Spleen (tissue), 11 donors: ENCODE measurements at regions not wholly inside any gene's neighbourhood (a gene's known extent, or its start where the extent isn't known, plus 50 kb on each side); places are given as distances from the start of the nearest gene placed in this dataset.

Source experiments
- DNase-seq: peaks from one replicate; pipeline ENCODE4 v3.0.0-alpha.2; 2020
- H3K27ac ChIP-seq, 8 donors: fragments of 200-600 bp; sonication (generic) in 7 of 8; 1 replicate in 4 of 8; 2 replicates in 4 of 8; pipeline versions ENCODE4 v1.5.0 to v1.8.0; 2016 to 2021; ENCODE audit warnings: inconsistent platforms in 4 of 8, mild to moderate bottlenecking in 4 of 8, moderate library complexity in 1 of 8
- H3K27me3 ChIP-seq, 7 donors: fragments of 200-600 bp; sonication (generic) in 6 of 7; replicated peaks in 1 of 7; 1 replicate in 4 of 7; 2 replicates in 3 of 7; pipeline versions ENCODE4 v1.5.0 to v1.8.0; 2016 to 2021; ENCODE audit warnings: inconsistent platforms in 3 of 7, mild to moderate bottlenecking in 1 of 7
- H3K36me3 ChIP-seq, 6 donors: fragments of 200-600 bp; sonication (generic) in 5 of 6; 1 replicate in 4 of 6; 2 replicates in 2 of 6; pipeline versions ENCODE4 v1.5.0 to v1.8.0; 2016 to 2021; ENCODE audit warnings: inconsistent platforms in 2 of 6
- H3K4me1 ChIP-seq, 6 donors: fragments of 200-600 bp; sonication (generic) in 5 of 6; 1 replicate in 3 of 6; 2 replicates in 3 of 6; pipeline versions ENCODE4 v1.5.0 to v1.8.0; 2016 to 2021; ENCODE audit warnings: inconsistent platforms in 3 of 6
- H3K4me3 ChIP-seq, 8 donors: fragments of 200-600 bp; sonication (generic) in 7 of 8; 1 replicate in 4 of 8; 2 replicates in 4 of 8; pipeline versions ENCODE4 v1.5.0 to v1.8.0; 2016 to 2021; ENCODE audit warnings: inconsistent platforms in 4 of 8, mild to moderate bottlenecking in 4 of 8, moderate library complexity in 2 of 8
- H3K9me3 ChIP-seq, 8 donors: fragments of 200-600 bp; sonication (generic) in 7 of 8; 1 replicate in 4 of 8; 2 replicates in 4 of 8; pipeline versions ENCODE4 v1.5.0 to v1.8.0; 2016 to 2021; ENCODE audit warnings: inconsistent platforms in 4 of 8
- CTCF ChIP-seq, 11 experiments: fragments of 200-600 bp in 7 of 11; fragments of 450-650 bp in 4 of 11; sonication (generic) in 4 of 11; IDR thresholded peaks in 8 of 11; conservative IDR thresholded peaks in 3 of 11; 1 replicate in 7 of 11; 2 replicates in 4 of 11; pipeline versions ENCODE4 v1.4.0 to v1.8.0; 2016 to 2021; ENCODE audit warnings: antibody characterized with exemption in 11 of 11, inconsistent platforms in 4 of 11, mild to moderate bottlenecking in 1 of 11
- POLR2A ChIP-seq, 3 donors: fragments of 450-650 bp; IDR thresholded peaks; one replicate each; pipeline ENCODE4 v1.5.1; 2017; ENCODE audit warnings: antibody characterized with exemption in 3 of 3, mild to moderate bottlenecking in 1 of 3
- POLR2AphosphoS5 ChIP-seq, 3 donors: sonication (generic); formaldehyde crosslinking; IDR thresholded peaks; one replicate each; pipeline ENCODE4 v1.5.1; 2017; ENCODE audit warnings: antibody characterized with exemption in 3 of 3
- WGBS, 5 donors: extraction: QIAGEN DNeasy Blood & Tissue Kit in 3 of 5; methylation state at CpG; one replicate each; pipeline versions ENCODE4 v1.1.5 to v1.1.7; 2013 to 2018; 5-methylcytosine and 5-hydroxymethylcytosine counted together
- intact Hi-C: fragments of 100-400 bp; cut with DNase I; formaldehyde crosslinking; loops from one replicate; pipeline ENCODE4 v1.15.0; 2023; ENCODE audit warnings: low total_unique reads
- donor health status: healthy with polysubstance abuse.
- donor health status: DM: no; HTN: no; CAD: no; lungs with moderate emphysema.
- donor health status: DM: no; HTN: no; CAD: no.
- donor health status: Bipolar disorder and iron deficiency.
- donor health status: healthy.
- donor health status: DM: no; HTN: no; CAD: no.
- donor health status: DM: yes; HTN: yes; CAD: no.

GRCh38 chr10:26378861-26379294 is 59.3 kb upstream of the APBB1IP start:
- H3K4me3 ChIP-seq, result no peak overlapping the region
- no peak overlapping the region for H3K27ac ChIP-seq
- no peaks in the 10 kb centered on the region for H3K36me3 ChIP-seq
- H3K4me1 ChIP-seq, result no peaks in the 10 kb centered on the region
- DNase-seq, result no peak
- intact Hi-C loops, result no loop called here
- H3K27me3 ChIP-seq, result no peaks in the 10 kb centered on the region
- WGBS, 5 donors, result 31 to 59% (median 44%) methylated on average over 5 of the region's 5 CpGs
- no peaks in the 10 kb centered on the region for H3K9me3 ChIP-seq
- TF ChIP-seq CTCF (IDR thresholded peaks at IDR 0.05 in 8 of 11, conservative IDR thresholded peaks at IDR 0.05 in 3 of 11) (no peak), POLR2A (IDR thresholded peaks at IDR 0.05) (no peak), POLR2AphosphoS5 (IDR thresholded peaks at IDR 0.05) (no peak)

DNA sequence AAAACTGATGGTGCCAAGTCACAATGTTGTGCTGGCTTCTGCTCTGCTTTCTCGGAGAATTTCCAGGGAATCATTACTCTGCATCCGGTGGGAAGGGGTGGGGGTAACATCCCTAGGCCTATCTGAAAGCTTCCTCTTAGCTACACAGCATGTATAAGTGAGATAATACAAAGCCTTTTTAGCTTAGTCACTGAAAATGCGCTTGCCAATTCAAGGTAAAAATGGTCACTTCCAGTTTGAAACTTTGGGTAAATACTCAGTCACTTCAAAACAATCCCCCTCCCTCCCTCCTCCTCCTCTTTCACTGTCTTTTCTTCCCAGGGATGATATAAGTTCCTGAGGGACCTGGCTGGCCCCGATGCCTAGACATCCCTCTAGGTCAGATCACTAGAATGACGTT is 57.3 kb upstream of the APBB1IP start:
- no peak for TF ChIP-seq POLR2AphosphoS5 (IDR thresholded peaks at IDR 0.05)
- TF ChIP-seq POLR2A (IDR thresholded peaks at IDR 0.05), result no peak
- no peak for TF ChIP-seq CTCF (IDR thresholded peaks at IDR 0.05 in 8 of 11, conservative IDR thresholded peaks at IDR 0.05 in 3 of 11)

DNA sequence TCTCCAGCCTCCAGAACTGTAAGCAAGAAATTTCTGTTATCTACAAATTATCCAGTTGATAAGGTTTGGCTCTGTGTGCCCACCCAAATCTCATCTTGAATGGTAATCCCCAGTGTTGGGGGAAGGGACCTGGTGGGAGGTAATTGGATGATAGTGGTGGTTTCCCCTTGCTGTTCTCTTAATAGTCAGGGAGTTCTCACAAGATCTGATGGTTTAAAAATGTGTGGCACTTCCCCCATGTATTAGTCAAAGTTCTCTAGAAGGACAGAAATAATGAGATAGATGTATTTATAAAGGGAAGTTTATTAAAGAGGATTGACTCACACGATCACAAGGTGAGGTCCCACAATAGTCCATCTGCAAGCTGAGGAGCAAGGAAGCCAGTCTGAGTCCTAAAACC is 56.2 kb upstream of the APBB1IP start:
- TF ChIP-seq POLR2AphosphoS5 (IDR thresholded peaks at IDR 0.05) (no peak), CTCF (IDR thresholded peaks at IDR 0.05 in 8 of 11, conservative IDR thresholded peaks at IDR 0.05 in 3 of 11) (no peak)
- WGBS, 5 donors, result 72 to 83% (median 75%) methylated on average over 1 of the region's 1 CpG
- H3K27me3 ChIP-seq, result no peaks in the 10 kb centered on the region
- intact Hi-C loops, result no loop called here
- no peaks in the 10 kb centered on the region for H3K9me3 ChIP-seq
- H3K4me1 ChIP-seq, result peaks cover 0 to 8% (median 0%) of the 10 kb centered on the region in 6 donors
- H3K27ac ChIP-seq, result no peak overlapping the region
- no peaks in the 10 kb centered on the region for H3K36me3 ChIP-seq
- no peak overlapping the region for H3K4me3 ChIP-seq
- DNase-seq, result no peak

More for the DNA sequence above, 57.3 kb upstream of the APBB1IP start:
- 55 to 85% (median 56%) methylated on average over 5 of the region's 5 CpGs for WGBS, 5 donors
- Histone ChIP-seq H3K27me3 (no peaks in the 10 kb centered on the region), H3K36me3 (no peaks in the 10 kb centered on the region), H3K27ac (no peak overlapping the region), H3K4me3 (no peak overlapping the region), H3K9me3 (no peaks in the 10 kb centered on the region), H3K4me1 (no peaks in the 10 kb centered on the region)
- DNase-seq, result no peak
- intact Hi-C loops, result no loop called here

DNA sequence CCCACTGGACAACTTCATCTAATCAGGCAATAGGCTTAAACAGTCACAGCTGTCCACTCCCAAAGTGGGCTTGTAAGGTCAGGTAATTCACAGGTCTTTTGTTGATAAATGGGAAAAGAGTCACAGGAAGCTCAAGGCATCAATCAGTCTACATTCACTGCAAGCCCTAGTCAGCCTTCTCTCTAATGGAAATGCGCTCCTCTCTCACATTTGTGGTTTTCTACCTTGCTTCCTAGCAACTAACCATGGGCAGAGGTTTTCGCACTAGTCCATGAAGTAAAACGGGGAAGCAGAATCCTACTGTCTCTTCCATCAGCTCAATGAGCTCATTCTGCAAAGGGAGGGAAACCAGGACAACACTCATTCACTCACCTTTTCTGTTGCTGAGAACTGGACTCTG is 53.5 kb upstream of the APBB1IP start:
- Histone ChIP-seq H3K27me3 (no peaks in the 10 kb centered on the region), H3K36me3 (no peaks in the 10 kb centered on the region)
- WGBS, 5 donors, result 59 to 74% (median 67%) methylated on average over 3 of the region's 3 CpGs

More for the DNA sequence above, 53.5 kb upstream of the APBB1IP start:
- Histone ChIP-seq H3K4me1 (peaks cover 0 to 9% (median 0%) of the 10 kb centered on the region in 6 donors), H3K4me3 (no peak overlapping the region), H3K27ac (no peak overlapping the region), H3K9me3 (peaks cover 0 to 6% (median 4%) of the 10 kb centered on the region in 8 donors)
- intact Hi-C loops, result no loop called here
- DNase-seq, result no peak
- no peak for TF ChIP-seq POLR2A (IDR thresholded peaks at IDR 0.05)
- TF ChIP-seq POLR2AphosphoS5 (IDR thresholded peaks at IDR 0.05), result no peak
- TF ChIP-seq CTCF (IDR thresholded peaks at IDR 0.05 in 8 of 11, conservative IDR thresholded peaks at IDR 0.05 in 3 of 11), result no peak
